ENCODE measurements at regions not wholly inside any gene's neighbourhood (a gene's known extent, or its start where the extent isn't known, plus 50 kb on each side); places are given as distances from the start of the nearest gene placed in this dataset.

DNA sequence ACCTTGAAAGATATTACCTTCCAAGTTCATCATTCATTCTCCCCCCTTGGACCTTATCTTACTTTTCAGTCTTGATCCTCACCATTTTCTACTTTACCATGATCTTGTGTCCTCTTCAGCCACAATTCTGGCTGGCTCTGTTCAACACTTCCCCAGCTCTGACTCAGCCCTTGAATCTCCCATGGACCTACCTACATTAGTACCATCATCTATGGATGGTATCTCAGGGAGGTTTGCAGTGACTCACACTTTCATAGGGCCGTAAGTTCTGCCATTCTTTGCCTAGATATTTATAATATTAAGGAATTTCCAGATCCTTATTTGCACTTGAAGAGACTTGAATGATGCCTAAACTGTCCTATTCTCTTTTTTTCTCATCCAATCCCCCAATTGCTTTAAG, 213.7 kb upstream of the RORA start:
- TF ChIP-seq, protein P1, sequence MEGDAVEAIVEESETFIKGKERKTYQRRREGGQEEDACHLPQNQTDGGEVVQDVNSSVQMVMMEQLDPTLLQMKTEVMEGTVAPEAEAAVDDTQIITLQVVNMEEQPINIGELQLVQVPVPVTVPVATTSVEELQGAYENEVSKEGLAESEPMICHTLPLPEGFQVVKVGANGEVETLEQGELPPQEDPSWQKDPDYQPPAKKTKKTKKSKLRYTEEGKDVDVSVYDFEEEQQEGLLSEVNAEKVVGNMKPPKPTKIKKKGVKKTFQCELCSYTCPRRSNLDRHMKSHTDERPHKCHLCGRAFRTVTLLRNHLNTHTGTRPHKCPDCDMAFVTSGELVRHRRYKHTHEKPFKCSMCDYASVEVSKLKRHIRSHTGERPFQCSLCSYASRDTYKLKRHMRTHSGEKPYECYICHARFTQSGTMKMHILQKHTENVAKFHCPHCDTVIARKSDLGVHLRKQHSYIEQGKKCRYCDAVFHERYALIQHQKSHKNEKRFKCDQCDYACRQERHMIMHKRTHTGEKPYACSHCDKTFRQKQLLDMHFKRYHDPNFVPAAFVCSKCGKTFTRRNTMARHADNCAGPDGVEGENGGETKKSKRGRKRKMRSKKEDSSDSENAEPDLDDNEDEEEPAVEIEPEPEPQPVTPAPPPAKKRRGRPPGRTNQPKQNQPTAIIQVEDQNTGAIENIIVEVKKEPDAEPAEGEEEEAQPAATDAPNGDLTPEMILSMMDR (IDR thresholded peaks at IDR 0.05; ENCODE audit: low read depth, low read length), result no peak
- TF ChIP-seq EZH2phosphoT487 (IDR thresholded peaks at IDR 0.05; ENCODE audit: low read depth), result no peak

Data from OCI-LY3 (cell line).